ENCODE measurements at regions not wholly inside any gene's neighbourhood (a gene's known extent, or its start where the extent isn't known, plus 50 kb on each side); places are given as distances from the start of the nearest gene placed in this dataset.

- POLR2A ChIA-PET = no interaction called here
- CTCF ChIA-PET = interaction anchor here (1.2 kb wide), 1 partner anchor 19 kb away, joined by 3 read pairs; no protein-coding TSS in a partner anchor
- no peak for TF ChIP-seq CTCF (IDR thresholded peaks at IDR 0.05; ENCODE audit: control extremely low read depth, extremely low read depth, low read depth, missing control alignments)
- no peak for DNase-seq (ENCODE audit: extremely low spot score)
Measured at GRCh38 chr14:34027130-34027989, 76.5 kb upstream of the EGLN3 start.

DNA sequence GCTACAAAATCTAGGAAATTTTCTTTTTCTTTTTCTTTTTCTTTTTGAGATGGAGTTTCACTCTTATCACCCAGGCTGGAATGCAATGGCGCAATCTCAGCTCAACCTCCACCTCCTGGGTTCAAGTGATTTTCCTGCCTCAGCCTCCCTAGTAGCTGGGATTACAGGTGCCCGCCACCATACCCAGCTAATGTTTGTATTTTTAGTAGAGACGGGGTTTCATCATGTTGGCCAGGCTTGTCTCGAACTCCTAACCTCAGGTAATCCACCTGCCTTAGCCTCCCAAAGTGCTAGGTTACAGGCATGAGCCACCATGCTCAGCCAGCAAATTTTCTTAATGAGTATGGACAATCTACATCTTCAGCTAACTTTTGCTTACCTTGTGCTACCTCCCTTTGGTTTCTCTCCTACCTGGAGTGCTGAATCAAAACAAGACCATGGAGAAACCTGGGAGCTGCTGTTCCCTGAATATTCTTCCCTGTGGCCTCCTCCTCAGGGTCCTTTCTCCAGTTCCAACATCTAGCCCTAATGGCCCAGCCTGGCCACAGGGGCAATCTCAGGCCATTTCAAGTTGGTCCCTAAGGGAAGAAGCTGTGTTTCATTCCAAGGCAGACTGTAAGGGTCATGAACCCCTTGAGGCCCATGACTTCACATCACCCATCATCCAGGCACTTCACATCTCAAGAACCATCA is 74.6 kb upstream of the EGLN3 start:
- CTCF ChIA-PET = interaction anchor here (1.0 to 1.6 kb wide), 3 partner anchors 13 to 71 kb away, joined by 3 read pairs; no protein-coding TSS in a partner anchor

DNA sequence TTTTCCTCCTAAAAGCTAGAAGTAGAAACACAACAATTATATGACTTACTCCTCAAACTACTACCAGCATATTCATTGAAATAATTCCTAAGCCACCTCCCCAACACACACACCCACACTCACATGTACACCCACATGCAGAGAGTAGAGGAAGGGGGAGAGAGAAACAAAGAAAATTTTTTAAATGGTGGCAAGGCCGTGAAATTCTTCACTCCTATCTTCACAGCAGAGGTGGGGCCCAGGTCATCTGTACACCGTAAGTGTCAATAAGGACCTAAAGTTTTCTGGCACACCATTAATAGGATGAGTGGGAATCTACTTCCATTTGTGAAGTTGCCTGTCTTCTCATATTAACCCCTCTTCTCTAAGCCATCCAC is 73.9 kb upstream of the EGLN3 start:
- CTCF ChIA-PET = interaction anchor here (1.0 to 1.6 kb wide), 3 partner anchors 12 to 72 kb away, joined by 3 read pairs; no protein-coding TSS in a partner anchor
- POLR2A ChIA-PET = no interaction called here
- no peak for TF ChIP-seq CTCF (IDR thresholded peaks at IDR 0.05; ENCODE audit: control extremely low read depth, extremely low read depth, low read depth, missing control alignments)
- DNase-seq (ENCODE audit: extremely low spot score) = no peak

More for the DNA sequence above, 74.6 kb upstream of the EGLN3 start:
- TF ChIP-seq CTCF (IDR thresholded peaks at IDR 0.05; ENCODE audit: control extremely low read depth, extremely low read depth, low read depth, missing control alignments) = no peak
- POLR2A ChIA-PET = no interaction called here
- no peak for DNase-seq (ENCODE audit: extremely low spot score)

- CTCF ChIA-PET = interaction anchor here (1.6 kb wide), 1 partner anchor 18 kb away, joined by 3 read pairs; no protein-coding TSS in a partner anchor
- no peak for TF ChIP-seq CTCF (IDR thresholded peaks at IDR 0.05; ENCODE audit: control extremely low read depth, extremely low read depth, low read depth, missing control alignments)
- no peak for DNase-seq (ENCODE audit: extremely low spot score)
- POLR2A ChIA-PET = no interaction called here
Measured at GRCh38 chr14:34023824-34024767, 73.2 kb upstream of the EGLN3 start.

GRCh38 chr14:34021096-34021495 is 70.2 kb upstream of the EGLN3 start:
- DNase-seq (ENCODE audit: extremely low spot score) = no peak
- CTCF ChIA-PET = interaction anchor here (1.3 to 1.8 kb wide), 4 partner anchors 10 to 18 kb away, joined by 3 to 4 read pairs (median 4); no protein-coding TSS in a partner anchor
- POLR2A ChIA-PET = no interaction called here
- TF ChIP-seq CTCF (IDR thresholded peaks at IDR 0.05; ENCODE audit: control extremely low read depth, extremely low read depth, low read depth, missing control alignments) = no peak

DNA sequence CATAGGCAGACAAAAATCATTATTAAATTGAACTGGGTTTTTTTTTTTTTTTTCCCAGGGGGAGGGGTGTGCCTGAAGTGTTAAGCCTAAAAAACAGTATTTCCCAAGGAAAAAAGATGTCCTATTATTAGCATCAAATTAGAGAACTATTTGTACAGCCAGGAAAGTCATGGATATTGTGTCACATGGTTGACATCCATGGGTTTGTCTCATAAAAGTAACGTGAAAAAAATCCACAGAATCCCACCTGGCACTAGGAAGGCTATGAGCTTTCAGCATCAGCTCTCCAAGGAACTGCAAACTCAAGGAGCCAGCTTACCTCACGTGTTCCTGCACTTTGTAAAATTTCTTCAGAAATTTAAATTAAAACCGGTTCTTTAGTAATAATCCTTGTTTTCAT is 69.1 kb upstream of the EGLN3 start:
- POLR2A ChIA-PET = no interaction called here
- TF ChIP-seq CTCF (IDR thresholded peaks at IDR 0.05; ENCODE audit: control extremely low read depth, extremely low read depth, low read depth, missing control alignments) = no peak
- CTCF ChIA-PET = interaction anchor here (1.1 to 1.6 kb wide), 6 partner anchors 12 to 180 kb away, joined by 3 to 4 read pairs (median 4); no protein-coding TSS in a partner anchor
- no peak for DNase-seq (ENCODE audit: extremely low spot score)
